ENCODE measurements at regions not wholly inside any gene's neighbourhood (a gene's known extent, or its start where the extent isn't known, plus 50 kb on each side); places are given as distances from the start of the nearest gene placed in this dataset.
"Not testable (repeated sequence)": the region's sequence is repeated elsewhere in the genome, so short reads cannot be mapped to it uniquely, and the experiment has no call there.

DNA sequence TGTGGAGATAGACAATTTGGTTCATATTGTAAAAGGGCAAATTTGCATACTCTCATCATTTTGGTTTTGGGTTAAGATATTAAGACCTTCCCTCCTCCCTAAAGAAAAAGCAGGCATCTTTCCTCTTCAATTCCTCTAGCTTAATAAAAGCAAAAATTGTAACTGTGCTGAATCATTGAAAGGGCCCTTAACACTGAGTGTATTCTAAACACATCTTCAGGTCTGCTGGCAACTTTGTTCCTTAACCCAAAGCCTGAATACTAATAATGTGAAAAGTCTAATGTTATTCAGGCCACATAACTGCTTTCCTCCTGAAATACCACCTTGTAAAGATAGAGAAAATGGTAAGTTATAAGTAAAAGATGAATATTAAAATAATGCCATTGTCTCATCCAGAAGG, 1200.5 kb upstream of the FAM98A start:
- Histone ChIP-seq H3K27ac (ENCODE audit: low read depth in 1 of 2, low read length in 2 of 2) (no peak overlapping the region), H3K27me3 (ENCODE audit: control insufficient read depth in 2 of 2, insufficient read depth in 2 of 2, low read length in 2 of 2) (no peaks in the 10 kb centered on the region), H3K4me1 (ENCODE audit: control insufficient read depth in 1 of 2, insufficient read depth in 2 of 2, low read length in 2 of 2) (no peaks in the 10 kb centered on the region), H4K20me1 (ENCODE audit: insufficient read depth, low read length) (no peaks in the 10 kb centered on the region), H3K4me3 (replicated peaks in 1 of 3; ENCODE audit: low read depth in 2 of 3, low read length in 3 of 3) (no peak overlapping the region), H2AFZ (ENCODE audit: insufficient read depth, low read depth, low read length, poor library complexity, severe bottlenecking) (no peak overlapping the region), H3K4me2 (replicated peaks; ENCODE audit: extremely low read depth, low read length, poor library complexity, severe bottlenecking) (no peak overlapping the region), H3K36me3 (replicated peaks in 1 of 2; ENCODE audit: control insufficient read depth in 1 of 2, insufficient read depth in 2 of 2, low read length in 2 of 2) (no peaks in the 10 kb centered on the region), H3K9ac (ENCODE audit: insufficient read depth, low read length, poor library complexity, severe bottlenecking) (no peak overlapping the region), H3K9me3 (replicated peaks in 1 of 2; ENCODE audit: control insufficient read depth in 1 of 2, insufficient read depth in 1 of 2, low read length in 2 of 2) (no peaks in the 10 kb centered on the region), H3K79me2 (ENCODE audit: insufficient read depth, low read length) (no peaks in the 10 kb centered on the region)
- H3K27ac Mint-ChIP-seq, result no peak overlapping the region
- no peaks in the 10 kb centered on the region for H3K9me3 Mint-ChIP-seq
- H3K36me3 Mint-ChIP-seq, result no peaks in the 10 kb centered on the region
- H3K4me1 Mint-ChIP-seq, result no peaks in the 10 kb centered on the region
- no peak for DNase-seq
- H3K4me3 Mint-ChIP-seq, result no peak overlapping the region
- no peak for TF ChIP-seq CTCF (IDR thresholded peaks at IDR 0.05)
- no peaks in the 10 kb centered on the region for H3K27me3 Mint-ChIP-seq (ENCODE audit: low read depth in 3 of 3)
- intact Hi-C loops (cut with micrococcal nuclease), result no loop called here

DNA sequence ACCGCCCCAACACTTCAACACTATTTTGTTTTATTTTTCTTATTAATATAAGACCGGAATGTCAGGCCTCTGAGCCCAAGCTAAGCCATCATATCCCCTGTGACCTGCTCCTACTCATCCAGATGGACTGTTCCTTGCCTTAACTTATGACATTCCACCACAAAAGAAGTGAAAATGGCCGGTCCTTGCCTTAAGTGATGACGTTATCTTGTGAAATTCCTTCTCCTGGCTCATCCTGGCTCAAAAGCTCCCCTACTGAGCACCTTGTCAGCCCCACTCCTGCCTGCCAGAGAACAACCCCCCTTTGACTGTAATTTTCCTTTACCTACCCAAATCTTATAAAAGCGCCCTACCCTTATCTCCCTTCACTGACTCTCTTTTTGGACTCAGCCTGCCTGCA, 1196.5 kb upstream of the FAM98A start:
- intact Hi-C loops (cut with micrococcal nuclease), result not testable (repeated sequence)

More for the DNA sequence above, 1196.5 kb upstream of the FAM98A start:
- not testable (repeated sequence) for H3K79me2 ChIP-seq (ENCODE audit: insufficient read depth, low read length); H3K27me3 Mint-ChIP-seq (ENCODE audit: low read depth in 3 of 3); H3K27ac ChIP-seq (ENCODE audit: low read depth in 1 of 2, low read length in 2 of 2); H3K9ac ChIP-seq (ENCODE audit: insufficient read depth, low read length, poor library complexity, severe bottlenecking); H3K4me3 ChIP-seq (replicated peaks in 1 of 3; ENCODE audit: low read depth in 2 of 3, low read length in 3 of 3); H3K36me3 ChIP-seq (replicated peaks in 1 of 2; ENCODE audit: control insufficient read depth in 1 of 2, insufficient read depth in 2 of 2, low read length in 2 of 2); DNase-seq; H2AFZ ChIP-seq (ENCODE audit: insufficient read depth, low read depth, low read length, poor library complexity, severe bottlenecking); H3K9me3 Mint-ChIP-seq; H3K4me2 ChIP-seq (replicated peaks; ENCODE audit: extremely low read depth, low read length, poor library complexity, severe bottlenecking); H3K27me3 ChIP-seq (ENCODE audit: control insufficient read depth in 2 of 2, insufficient read depth in 2 of 2, low read length in 2 of 2); H3K4me3 Mint-ChIP-seq; H3K36me3 Mint-ChIP-seq; H3K4me1 Mint-ChIP-seq; H3K27ac Mint-ChIP-seq; H4K20me1 ChIP-seq (ENCODE audit: insufficient read depth, low read length); H3K4me1 ChIP-seq (ENCODE audit: control insufficient read depth in 1 of 2, insufficient read depth in 2 of 2, low read length in 2 of 2); H3K9me3 ChIP-seq (replicated peaks in 1 of 2; ENCODE audit: control insufficient read depth in 1 of 2, insufficient read depth in 1 of 2, low read length in 2 of 2)
- 96% methylated on average over 3 of the region's 5 CpGs for WGBS (ENCODE audit: insufficient coverage)

All from CD14-positive monocyte (primary cell).